Ramos (cell line): ENCODE measurements at regions not wholly inside any gene's neighbourhood (a gene's known extent, or its start where the extent isn't known, plus 50 kb on each side); places are given as distances from the start of the nearest gene placed in this dataset.

Experiments used
- in situ Hi-C: fragments of 300-500 bp; cut with MboI; formaldehyde crosslinking; loops from one replicate; pipeline ENCODE4 v1.14.3; 2022; ENCODE audit warnings: low sequenced_read_pairs; ENCODE audit not compliant: unreplicated experiment

DNA sequence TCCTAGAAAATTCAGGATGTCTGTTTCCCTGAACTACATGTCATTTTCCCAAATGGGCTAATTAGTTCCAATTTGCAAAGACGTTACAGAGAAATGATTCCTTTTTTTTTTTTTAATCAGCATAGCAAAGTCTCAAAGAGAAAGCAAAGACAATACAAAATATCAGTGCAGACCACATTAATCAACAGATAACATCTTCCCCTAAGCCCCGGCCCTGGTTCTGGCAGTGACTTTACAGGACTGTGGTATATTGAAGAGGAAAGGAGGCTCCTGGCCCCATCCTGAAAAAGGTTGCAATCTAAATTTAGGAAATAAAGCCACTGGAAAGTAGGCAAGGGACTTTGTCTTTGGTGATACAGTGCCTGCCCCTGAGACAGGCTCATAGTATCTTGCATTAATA is 836.5 kb downstream of the NTRK3 start:
- in situ Hi-C loops: no loop called here

GRCh38 chr15:87419344-87419743 is 837.2 kb downstream of the NTRK3 start:
- in situ Hi-C loops: no loop called here

DNA sequence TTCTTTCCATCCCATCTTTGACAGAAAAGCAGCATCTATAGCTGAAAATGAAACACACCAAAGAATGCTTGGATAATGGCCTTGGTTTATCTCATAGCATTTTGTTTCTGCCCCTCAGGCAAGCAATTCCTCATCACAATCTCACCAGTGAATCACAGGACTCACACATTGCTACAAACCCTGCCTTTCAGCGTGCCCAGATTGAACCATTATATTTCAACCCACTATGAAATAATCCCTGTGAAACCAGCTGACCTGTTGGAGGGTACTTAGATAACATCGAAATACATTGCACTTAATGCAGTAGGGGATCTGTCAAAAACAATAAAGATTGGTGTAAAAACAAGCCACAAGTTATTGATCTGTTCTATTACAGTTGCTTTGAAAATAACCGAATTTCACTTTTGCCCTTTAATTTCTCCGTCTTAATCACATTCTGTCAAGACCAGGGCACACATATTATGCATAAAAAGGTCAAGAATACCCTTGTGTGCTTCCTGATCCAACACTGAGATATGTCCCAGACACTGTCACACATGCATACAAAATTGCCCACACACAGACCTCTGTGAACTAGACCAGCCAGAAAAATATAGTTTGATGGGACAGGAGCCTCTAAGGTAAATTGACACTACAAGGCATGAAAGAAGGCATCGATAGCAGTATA is 839.8 kb downstream of the NTRK3 start:
- in situ Hi-C loops: no loop called here

DNA sequence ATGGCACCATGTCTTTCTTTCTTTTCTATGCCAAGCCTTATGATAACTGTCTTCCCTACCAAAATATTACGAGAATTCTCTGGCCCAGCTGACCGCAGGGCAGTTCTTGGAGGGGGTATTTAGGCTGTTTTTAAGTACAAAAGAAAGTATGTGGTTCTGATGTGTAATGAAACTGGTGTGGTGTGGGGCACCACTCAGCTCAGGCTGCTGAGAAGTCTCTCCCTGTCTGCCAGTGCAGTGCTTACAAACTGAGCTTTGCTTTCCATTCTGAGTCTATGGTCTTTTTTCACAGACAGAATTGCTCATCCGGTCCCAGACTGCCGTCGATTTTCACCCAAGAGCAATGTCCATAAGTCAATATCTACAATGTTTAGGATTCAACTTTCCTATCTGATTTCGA is 847.6 kb downstream of the NTRK3 start:
- in situ Hi-C loops: no loop called here

- in situ Hi-C loops: no loop called here
Observed at GRCh38 chr15:87403973-87404372, 852.6 kb downstream of the NTRK3 start.

DNA sequence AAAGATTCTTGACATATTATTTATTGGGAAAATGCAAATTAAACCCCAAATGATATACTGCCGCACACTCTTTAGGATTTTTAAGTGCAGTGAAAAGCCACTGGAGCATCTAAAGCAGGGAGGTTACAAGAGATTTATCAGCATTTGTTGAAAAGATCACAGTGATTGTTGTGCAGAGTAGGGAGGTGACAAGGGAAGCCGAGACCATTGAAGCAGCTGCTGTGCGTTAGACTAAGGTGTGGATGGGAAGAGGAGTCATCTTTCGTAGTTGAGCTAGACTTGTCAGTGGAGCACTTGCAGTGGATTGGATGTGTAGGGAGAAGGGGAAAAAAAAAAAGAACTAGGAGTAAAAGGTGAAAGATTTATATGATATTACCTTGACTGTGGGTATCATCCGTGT is 854.6 kb downstream of the NTRK3 start:
- in situ Hi-C loops: no loop called here

- in situ Hi-C loops: no loop called here
Observed at GRCh38 chr15:87394676-87395075, 861.9 kb downstream of the NTRK3 start.

- in situ Hi-C loops: no loop called here
Observed at GRCh38 chr15:87387766-87388165, 868.8 kb downstream of the NTRK3 start.

- in situ Hi-C loops: no loop called here
Observed at GRCh38 chr15:87374339-87374738, 882.2 kb downstream of the NTRK3 start.

DNA sequence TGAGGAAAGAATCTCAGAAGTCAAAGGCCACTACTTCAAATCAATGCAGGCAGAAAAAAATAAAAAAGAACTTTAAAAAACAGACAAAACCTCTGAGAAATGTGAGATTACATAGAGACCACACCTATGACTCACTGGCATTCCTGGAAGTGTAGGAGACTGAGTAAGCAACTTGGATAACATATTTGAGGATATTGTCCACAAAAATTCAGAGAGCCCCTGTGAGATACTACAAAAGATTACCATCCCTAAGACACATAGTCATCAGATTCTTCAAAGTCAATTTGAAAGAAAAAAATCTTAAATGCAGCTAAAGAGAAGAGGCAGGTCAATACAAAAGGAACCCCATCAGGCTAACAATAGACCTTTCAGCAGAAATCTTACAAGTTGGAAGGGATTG is 887.3 kb downstream of the NTRK3 start:
- in situ Hi-C loops: no loop called here

GRCh38 chr15:87368511-87368910 is 888.0 kb downstream of the NTRK3 start:
- in situ Hi-C loops: no loop called here

DNA sequence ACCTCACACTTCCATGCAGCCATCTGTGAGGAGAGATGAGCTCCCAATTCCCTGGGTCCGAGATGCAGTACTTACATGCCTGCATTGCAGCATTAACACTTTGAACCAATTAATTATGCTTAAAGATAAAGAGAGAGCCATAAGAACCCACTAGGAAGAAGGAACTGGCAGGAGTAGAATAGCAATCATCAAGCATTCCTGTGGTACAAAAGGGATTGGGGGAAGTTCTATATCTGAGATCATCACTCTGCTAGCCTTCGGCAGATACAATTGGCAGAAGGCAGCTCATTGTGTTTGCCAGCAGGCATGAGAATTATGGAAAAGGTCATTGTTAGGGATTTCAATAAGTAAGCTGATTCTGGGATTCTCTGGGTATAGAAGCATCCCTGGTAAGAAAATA is 891.4 kb downstream of the NTRK3 start:
- in situ Hi-C loops: no loop called here

DNA sequence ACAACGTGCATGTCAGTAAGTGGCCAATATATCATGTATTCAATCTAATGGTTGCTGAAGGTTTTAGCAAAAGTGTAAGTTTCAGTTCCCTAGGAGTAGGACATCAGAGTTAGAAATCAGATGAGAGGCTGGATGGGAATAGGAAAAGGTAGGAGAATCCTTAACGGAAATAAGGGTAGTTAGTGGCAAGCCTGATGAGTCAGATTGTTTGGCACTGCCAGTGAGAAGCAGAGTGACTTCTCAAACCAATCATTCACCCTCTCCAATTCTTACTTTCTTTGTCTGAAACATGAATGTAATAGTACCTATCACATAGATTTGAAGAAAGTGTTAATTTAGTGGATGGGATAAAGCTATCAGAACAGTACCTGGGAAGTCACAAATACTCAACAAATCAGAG is 894.0 kb downstream of the NTRK3 start:
- in situ Hi-C loops: no loop called here

GRCh38 chr15:87357637-87358313 is 898.8 kb downstream of the NTRK3 start:
- in situ Hi-C loops: no loop called here

GRCh38 chr15:87355946-87356345 is 900.6 kb downstream of the NTRK3 start:
- in situ Hi-C loops: no loop called here

DNA sequence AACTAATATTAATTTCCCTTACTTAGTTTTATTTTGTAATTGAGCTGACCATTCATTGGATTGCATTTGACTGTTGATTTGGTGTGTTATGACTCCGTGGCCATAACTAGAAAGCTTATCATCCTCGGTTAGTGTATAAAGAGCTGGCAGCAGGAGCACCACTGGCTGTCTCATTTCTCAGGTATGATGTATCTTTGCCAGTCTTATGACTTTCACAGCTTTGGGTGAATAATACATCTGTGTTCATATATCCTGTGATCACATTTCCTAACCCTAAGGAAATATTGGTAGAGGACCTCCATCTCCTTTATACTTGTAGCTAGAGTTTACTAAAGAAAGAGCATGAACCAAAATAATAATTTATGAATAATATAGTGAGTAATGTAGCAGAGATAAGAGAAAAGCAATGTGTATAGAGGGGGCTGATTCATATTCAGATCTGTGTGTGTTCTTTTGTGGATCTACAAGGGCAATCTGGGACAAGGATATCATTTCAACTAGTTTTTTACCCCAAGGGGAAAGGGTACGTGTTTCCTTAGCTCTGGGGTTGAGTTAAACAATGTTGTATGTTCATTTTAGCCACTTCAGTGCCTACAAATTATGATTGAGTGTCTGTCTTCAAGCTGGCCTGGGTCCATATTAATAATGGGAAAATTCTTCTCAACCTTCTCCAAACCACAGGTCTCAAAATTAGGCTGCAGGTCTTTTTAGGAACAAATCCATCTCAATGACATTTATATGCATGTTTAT is 901.7 kb downstream of the NTRK3 start:
- in situ Hi-C loops: no loop called here

DNA sequence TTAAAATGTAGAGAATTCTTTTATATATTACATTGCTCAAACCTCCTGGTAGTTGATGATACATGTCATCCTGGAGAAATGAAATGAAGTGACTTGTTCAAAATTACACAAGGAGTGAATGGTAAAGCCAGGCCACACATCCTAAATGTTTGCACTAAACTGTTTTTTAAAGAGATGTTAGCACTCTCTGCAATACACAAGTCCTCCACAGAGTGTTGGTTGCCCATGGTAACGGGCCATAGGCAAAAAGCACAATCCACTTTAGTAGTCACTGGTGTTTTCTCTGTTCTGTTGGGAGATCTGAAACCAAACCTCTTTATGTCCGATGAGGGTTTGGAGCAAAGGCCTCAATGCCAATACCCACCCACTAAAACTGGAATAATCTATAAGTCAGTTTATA is 907.4 kb downstream of the NTRK3 start:
- in situ Hi-C loops: no loop called here

DNA sequence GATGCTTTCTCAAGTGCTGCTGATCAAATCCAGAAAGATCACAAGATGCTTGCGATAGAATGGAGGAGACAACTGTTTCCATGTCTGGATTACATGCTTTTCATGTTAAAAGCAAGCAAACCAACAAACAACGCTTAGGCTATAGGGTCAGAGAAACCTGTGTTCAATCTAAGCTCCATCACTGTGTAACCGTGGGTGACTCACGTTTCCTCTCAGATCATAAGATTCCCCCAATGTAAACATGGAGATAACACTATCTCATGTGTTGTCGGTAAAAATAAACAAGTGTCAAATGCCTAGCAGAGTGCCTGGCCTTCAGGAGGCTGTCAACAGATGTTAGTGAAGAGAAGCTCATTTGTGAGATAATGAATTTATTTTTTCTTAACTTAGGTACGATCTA is 907.8 kb downstream of the NTRK3 start:
- in situ Hi-C loops: no loop called here

- in situ Hi-C loops: no loop called here
Observed at GRCh38 chr15:87347806-87348515, 908.6 kb downstream of the NTRK3 start.

DNA sequence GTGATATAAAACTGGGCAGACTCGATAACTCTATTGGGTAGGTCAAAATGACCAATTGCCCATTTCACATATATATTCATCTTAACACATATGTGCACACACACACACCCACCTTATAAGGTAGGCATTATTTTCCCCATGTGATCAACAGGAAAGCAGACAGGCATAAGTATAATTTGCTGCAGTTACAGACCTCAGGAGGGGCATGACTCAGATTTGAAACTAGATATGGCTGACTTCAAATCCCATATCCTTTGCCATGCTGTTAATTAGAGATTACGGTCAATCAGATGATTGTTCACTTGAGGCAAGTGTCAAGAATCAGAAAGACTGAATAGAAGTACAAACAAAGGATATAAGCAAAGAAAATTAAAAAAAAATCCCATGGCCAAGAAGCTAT is 910.6 kb downstream of the NTRK3 start:
- in situ Hi-C loops: no loop called here

- in situ Hi-C loops: no loop called here
Observed at GRCh38 chr15:87343966-87344365, 912.6 kb downstream of the NTRK3 start.
